HG03460 (cell line): ENCODE measurements at regions not wholly inside any gene's neighbourhood (a gene's known extent, or its start where the extent isn't known, plus 50 kb on each side); places are given as distances from the start of the nearest gene placed in this dataset.

Source experiments
- ATAC-seq: cut with Tn5 transposase; IDR thresholded peaks from one replicate; pipeline ENCODE4 v1.9.1; 2021; ENCODE audit not compliant: unreplicated experiment

DNA sequence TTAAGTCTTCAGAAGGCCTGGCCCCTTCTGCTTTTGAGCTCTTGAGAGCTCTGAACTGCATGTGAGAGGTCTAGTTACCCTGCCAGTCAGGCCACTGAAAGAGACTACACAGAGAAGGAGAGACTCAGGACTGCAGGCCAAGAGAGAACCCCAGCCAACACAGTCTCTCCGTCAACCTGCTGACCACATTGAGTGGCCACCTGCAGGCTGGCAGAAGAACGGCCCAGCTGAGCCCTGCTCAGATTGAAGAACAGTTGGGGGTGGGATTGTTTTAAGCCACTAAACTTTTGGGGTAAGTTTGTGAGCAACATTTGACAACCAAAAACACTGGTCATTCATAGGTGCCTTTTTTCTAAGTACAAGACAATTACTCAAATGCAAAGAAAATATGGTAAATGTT is 273.5 kb upstream of the CCDC54 start:
- ATAC-seq: no peak

DNA sequence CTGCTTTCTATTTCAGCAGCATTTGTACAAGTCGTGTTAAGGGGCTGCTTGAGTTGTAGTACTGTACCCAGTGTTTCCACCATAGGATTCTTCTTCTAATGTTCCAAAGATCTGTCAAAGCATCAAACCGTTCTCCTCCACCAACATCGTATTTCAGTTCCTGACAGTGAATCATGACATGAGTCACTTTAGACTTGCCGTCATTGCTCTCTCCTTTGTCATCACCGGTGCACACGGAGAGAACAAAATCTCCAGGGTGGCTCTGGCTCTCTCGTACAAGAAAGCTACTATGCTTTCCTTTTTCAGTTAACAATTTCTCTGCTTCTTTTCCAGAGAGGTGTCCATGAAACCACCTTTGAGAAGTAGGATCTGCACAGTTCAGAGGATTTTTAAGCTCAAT is 270.9 kb upstream of the CCDC54 start:
- no peak for ATAC-seq

DNA sequence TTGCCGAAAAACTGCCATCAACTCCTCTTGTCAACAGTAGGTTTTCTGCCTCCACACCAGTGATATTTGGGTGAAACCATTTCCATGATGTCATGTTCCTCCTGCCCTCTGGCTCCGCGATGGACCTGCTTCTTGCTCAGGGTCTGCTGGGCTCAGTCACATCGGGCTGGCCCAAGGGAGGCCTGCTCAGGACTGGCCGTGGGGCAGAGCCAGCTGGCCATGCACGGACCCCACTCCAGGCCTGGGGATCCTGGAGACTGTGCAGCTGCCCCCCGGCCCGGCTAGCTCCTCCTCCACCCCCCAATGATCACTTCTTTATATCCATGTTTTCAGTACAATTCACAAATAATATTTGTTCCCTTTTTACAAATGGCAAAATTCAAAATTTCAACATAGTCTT is 270.3 kb upstream of the CCDC54 start:
- no peak for ATAC-seq

DNA sequence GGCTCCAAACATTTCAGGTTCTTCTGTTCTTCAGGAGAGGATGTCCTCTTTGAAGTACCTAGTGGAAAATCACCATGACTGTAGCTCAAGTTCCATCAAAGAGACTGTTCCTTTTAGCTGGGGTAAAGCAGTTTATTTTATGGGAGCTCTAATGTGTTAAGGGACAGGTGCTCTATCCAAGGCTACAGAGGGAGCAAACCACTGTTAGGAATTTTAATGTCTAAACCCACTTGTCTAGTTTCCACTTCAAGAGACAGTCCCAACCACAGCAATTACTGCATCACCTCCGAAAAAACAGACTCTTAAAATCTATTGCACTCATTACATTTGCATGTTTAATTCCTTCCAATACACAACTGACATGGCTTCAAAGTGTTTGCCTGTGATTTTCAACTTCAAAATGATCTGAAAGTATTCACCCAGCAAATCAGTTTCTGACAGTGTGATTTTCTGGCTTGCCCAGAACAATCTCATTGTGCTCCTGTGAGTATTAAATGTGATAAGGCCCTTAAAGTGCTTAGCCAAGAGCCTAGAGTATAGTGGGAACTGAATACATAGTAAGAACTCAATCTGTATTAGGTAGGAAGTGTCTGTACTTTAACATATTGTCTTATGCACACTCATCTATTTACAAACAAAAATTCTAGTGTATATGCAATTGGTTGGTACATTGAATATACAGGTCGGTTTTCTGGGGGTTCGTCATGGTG is 266.5 kb upstream of the CCDC54 start:
- ATAC-seq: no peak

DNA sequence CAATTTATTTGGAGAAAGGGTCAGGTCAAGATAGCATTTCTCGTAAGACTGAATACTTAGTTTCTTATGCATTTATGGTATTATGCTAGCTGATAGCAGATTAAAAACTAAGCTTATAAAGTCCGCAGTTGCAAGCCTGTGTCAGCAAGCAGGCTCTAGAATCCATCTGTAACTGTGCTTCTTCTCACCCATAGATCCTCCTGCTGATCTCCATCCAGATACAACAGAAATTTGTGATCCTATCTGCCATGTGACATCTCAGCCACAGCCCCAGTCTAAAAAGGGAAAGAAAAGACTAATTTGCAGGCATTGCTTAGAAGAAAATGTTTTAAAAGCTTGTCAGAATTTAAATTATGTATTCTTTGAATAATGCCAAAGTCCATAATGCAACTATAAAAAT is 265.4 kb upstream of the CCDC54 start:
- no peak for ATAC-seq

DNA sequence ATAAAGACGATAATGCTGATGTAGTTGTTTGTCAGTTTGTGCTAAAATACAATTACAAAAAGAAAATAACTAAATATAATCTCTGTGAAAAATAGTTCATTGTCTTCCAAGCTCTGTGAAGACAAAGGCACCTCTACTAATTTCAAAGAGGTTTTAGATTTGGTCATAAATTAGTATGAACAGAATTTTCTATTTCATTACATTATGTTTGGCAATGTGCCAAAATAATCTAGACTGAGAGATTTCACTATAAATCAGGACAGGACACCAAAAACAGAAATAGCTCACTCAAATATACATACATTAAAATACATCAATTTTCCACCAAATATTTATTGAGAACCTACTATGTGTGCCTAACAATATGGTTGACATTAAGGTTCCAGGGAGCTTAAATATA is 264.9 kb upstream of the CCDC54 start:
- no peak for ATAC-seq

DNA sequence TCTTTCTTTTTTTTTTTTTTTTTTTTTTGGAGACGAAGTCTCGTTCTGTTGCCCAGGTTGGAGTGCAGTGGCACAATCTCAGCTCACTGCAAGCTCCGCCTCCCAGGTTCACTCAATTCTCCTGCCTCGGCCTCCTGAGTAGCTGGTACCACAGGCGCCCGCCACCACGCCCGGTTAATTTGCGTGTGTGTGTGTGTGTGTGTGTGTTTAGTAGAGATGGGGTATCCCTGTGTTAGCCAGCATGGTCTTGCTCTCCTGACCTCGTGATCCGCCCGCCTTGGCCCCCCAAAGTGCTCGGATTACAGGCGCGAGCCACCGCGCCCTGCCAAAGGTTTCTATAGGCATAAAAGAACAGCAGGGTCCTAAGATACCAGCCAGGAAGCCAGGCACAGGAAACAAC is 261.0 kb upstream of the CCDC54 start:
- no peak for ATAC-seq

DNA sequence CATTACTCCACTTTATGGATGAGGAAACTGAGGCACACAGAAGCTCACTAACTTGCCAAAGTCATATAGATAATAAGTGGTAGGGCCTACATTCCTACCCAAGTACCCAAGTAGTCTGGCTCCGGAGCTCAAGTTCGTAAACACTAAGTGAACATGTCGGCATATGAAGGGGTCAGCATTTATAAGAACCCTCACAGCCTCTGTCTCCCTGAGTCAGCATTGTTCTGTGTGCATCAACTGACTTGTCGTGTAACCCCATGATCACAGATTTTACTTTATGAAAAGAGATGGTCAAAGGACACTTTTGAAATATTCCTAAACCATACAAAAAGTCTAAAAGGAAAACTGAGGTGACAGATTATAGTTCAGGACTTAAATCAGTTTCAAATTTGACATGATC is 260.1 kb upstream of the CCDC54 start:
- ATAC-seq: no peak

DNA sequence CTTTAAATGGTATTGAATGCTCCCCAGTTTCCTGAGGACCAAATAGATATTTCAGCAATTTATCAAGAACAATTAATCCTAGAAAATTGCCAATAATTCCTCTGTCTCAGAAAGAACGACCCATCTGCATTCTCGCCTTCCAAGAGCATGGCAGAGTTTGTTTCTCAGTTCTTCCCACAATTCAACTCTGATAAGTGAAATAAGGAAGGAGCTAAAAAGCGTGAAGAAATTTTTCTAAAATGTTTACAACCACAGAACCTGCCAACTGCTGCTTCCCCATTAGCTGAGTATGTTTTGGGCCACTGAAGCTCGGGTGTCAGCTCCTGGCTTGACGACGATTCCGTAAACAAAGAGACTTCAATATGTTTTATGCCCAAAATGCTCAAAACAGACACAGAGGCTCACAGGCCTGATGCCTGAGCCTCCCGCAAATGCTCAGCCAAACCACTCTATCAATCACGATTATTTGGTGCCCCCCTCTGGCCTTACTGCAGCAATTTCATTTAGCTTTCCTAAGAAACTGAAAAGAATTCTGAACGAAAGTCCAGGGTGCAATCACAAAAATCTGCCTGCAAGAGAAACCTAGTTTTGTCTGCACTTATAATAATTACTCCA is 259.2 kb upstream of the CCDC54 start:
- no peak for ATAC-seq

DNA sequence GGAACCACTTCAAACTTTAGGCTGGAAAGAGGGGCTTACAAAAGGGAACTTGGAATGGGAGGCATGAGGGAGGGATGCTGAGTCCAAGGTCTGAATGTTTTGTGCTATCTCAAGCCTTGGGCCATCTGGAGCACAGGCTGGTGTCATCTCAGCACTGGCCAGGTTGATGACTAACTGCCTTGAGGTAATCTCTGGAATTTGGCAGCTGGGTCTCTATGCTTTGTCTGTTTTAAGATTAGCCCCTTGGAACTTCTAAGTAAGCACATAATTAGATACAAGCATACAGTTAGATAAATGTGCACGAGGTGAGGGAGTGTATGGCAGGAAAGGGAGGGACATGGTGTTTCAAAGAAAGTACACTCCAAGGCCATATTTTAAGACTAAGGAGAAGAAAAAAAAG is 252.4 kb upstream of the CCDC54 start:
- ATAC-seq: no peak

DNA sequence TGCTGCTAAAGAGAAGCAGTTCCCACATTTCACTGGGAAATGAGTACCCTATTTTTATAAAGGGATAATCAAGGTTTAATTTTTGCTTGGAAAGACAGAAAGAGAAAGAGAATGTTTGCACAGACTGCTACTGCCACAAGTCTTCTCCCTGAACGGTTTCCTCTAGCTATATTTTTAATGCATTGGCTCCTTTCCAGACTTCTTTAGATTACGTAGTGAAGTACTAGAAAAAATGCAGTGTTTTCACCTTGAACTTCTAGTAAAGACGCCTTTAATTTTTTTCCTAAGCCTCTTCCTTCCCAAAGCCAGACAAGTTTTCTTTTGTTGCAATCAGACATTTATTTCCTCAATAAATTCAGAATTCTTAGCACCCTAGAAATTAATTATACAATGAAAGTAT is 248.3 kb upstream of the CCDC54 start:
- ATAC-seq: no peak

DNA sequence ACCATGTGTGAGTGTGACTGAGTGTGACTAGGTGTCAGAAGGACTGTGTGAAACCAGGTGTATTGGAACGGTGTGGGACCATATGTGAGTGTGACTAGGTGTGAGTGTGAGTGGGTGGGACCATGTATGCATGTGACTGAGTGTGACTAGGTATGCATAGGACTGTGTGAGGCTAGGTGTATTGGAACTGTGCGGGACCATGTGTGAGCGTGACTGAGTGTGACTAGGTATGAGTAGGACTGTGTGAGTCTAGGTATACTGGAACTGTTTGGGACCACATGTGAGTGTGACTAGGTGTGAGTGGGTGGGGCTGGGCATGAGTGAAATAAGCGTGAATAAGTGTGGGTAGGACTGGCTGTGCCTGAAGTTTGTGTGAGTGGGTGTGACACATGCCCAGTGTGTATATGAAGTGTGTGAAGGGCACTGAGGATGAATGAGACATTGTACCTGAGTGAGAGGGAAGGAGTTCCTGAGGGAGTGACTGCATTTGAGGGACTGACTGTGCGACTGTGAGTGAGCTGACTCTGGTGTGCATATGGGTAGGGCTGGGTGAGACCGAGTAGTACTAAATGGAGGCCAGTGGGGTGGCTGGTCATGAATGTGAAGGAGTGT is 247.0 kb upstream of the CCDC54 start:
- no peak for ATAC-seq

DNA sequence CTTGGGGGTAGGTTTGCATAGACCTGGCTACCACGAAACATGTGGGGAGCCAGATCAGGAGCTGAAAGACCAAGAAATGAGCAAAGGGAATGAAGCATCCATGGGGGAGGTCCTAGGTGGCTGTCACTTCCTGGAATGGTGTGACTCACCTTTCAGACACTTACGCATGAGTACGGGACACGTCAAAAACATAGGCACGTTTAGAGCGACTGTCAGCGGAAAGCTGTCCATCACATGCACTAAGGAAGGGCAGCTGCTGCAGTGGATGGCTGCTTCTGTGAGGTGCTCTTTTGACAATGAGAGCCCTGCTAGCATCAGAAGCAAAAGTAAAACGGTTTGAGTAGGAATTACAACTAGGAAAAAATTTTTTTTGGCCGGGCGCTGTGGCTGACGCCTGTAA is 244.6 kb upstream of the CCDC54 start:
- no peak for ATAC-seq

DNA sequence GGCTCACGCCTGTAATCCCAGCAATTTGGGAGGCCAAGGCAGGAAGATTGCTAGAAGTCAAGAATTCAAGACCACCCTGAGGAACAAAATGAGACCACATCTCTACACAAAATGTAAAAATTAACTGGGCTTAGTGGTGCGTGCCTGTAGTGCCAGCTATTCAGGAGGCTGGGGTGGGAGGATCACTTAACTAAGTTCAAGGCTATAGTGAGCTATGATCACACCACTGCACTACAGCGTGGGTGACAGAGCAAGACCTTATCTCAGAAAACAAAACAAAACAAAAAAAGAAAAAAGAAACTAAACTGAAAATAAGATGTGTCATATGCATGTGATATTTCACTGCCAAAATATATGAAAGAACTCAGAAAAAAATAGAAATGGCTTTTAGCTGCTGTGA is 243.3 kb upstream of the CCDC54 start:
- ATAC-seq: no peak

DNA sequence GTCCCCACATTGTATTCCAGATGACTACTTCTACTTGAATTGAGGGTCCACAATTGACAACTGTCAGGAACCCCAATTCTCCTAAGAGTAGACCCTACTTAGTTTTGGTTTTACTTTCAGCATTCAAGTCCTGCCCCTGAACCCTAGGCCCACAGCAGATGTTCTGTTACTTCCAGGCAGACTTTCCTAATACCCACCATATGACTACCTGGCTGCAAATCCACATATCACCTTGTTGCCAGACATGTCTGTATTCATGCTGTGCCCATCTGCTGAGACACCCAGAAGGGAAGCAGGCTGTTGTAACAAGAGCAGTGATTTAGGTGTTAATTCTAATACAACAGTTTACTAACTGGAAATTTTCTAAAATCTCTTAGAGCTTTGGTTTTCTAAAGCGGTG is 235.1 kb upstream of the CCDC54 start:
- no peak for ATAC-seq

DNA sequence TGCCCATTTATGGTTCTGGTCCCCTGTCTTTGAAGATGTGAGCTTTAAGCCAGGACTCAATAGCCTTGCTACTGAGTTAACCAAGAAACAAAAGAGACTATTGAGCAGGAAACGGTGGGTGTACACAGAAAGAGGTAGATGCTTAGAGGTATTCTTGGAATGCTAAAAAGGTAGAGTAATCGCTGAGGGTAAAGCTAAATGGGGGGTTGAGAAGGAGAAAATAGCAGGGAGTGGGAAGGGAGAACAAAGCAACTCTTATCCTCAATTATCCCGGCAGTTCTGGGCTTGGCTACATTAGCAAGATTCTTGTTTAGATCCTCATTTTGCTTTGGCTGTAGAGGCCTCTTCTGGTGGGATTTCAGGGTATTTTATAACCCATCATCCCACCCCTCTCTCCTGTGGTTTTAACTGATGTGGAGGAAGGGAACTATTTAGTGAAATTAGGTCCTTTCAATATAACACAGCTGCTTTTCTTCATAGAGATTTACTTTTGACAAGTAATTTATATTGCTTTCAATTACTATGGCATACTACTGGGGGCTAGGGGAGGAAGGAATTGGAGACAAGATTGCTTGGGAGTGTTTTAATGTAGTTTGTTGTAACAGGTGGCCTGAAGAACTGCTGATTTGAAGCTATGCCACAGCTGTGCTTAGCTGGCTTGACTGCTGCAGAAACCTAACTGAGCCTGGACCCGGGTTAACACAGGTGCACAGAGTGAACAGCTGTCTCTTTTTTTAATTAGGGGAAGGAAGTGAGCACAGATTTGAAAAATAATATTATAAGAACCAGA is 234.3 kb upstream of the CCDC54 start:
- no peak for ATAC-seq

DNA sequence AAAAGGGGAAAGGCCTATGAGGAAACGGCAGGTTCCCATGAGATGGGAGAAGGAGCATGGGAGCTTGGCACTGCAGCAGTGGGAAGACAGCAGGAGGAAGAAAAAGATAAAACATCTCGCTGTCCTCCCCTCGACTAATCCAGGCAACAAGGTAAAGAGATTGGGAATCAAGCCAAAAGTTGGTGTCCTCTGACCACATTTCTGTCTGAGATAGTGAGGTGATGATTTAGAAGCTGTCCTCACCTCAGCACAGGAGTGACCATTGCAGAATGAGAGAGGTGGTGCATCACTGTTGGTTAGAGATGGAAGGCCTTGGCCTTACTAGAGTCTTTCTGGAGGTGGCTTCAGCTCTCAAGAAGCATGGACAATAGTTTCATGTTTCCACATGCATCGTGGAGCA is 226.6 kb upstream of the CCDC54 start:
- no peak for ATAC-seq

DNA sequence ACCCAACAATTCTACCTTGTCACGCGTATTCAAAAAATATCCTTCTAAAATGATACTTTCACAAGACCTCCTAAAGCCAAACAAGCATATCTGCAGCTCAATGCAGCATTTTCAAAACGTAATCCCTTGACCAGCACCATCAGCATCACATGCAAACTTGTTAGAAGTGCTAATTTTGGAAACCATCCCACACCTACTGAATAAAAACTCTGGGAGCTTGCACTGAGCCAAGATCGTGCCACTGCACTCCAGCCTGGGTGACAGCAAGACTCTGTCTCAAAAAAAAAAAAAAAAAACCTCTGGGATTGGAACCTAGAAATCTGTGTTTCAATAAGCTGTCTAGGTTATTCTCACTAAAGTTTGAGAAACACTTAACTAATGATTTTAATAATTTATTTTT is 223.3 kb upstream of the CCDC54 start:
- ATAC-seq: no peak

DNA sequence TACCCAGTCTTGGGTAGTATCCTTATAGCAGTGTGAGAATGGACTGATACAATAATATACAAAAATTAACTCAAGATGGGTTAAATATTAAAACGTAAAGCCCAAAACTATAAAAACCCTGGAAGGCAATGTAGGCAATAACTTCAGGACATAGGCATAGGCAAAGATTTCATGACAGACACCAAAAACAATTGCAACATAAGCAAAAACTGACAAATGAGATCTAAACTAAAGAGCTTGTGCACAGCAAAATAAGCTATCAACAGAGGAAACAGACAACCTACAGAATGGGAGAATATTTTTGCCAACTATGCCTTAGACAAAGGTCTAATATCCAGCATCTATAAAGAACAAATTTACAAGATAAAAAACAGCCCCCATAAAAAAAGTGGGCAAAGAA is 204.8 kb upstream of the CCDC54 start:
- ATAC-seq: no peak

DNA sequence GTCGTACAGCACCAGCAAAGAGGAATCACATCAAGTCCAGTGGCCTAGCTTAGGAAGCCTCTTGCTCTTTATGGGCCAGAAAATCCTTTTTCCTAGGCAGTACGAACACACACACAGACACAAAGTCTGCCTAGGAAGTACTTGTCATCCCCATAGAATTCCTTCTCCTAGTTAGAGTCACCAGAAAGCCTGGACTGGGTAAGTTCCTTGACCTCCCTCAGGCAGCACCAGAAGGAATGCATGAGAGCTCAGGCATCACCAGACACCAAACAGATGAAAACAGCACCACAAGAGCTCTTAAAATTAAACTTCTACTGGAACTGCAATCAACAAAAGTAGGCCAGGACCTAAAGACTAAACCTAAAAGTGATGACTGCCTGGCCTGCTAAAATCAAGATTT is 192.9 kb upstream of the CCDC54 start:
- ATAC-seq: no peak

DNA sequence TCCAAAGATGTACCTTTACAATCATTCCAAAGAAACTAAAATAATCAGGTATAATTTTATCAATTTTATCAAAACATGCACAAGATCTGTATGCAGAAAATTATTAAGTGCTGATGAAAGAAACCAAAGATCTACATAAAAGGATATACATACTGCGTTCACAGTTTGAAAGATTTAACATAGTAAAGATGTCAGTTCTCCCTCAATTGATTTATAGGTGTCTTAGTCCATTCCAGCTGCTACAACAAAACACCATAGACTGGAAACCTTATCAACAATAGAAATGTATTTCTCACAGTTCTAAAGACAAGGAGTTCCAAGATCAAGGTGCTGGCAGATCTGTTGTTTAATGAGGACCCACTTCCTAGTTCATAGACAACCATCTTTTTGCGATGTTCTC is 189.0 kb upstream of the CCDC54 start:
- no peak for ATAC-seq
